Left lung (tissue), 4 donors: ENCODE measurements at regions not wholly inside any gene's neighbourhood (a gene's known extent, or its start where the extent isn't known, plus 50 kb on each side); places are given as distances from the start of the nearest gene placed in this dataset.

Source experiments
- ATAC-seq: fragments of 200-7000 bp; cut with Tn5 transposase; one replicate; pipeline ENCODE4 v1.9.1; 2020; ENCODE audit warnings: moderate library complexity
- DNase-seq, 4 donors: peaks; one replicate each; pipeline ENCODE4 v3.0.0-alpha.2; 2013 to 2020
- H3K27ac ChIP-seq, 2 donors: fragments of 200-600 bp; sonication (generic) in 1 of 2; one replicate each; pipeline versions ENCODE4 v1.5.0 to v1.8.0; 2020 to 2021
- H3K27me3 ChIP-seq, 2 donors: fragments of 200-600 bp; sonication (generic) in 1 of 2; one replicate each; pipeline versions ENCODE4 v1.5.0 to v1.8.0; 2020 to 2021
- H3K36me3 ChIP-seq, 2 donors: fragments of 200-600 bp; sonication (generic) in 1 of 2; one replicate each; pipeline versions ENCODE4 v1.5.0 to v1.8.0; 2020 to 2021
- H3K4me1 ChIP-seq, 2 donors: fragments of 200-600 bp; one replicate each; pipeline ENCODE4 v1.8.0; 2021
- H3K4me3 ChIP-seq, 2 donors: fragments of 200-600 bp; sonication (generic) in 1 of 2; one replicate each; pipeline versions ENCODE4 v1.5.0 to v1.8.0; 2020 to 2021; ENCODE audit warnings: mild to moderate bottlenecking in 1 of 2
- H3K9me3 ChIP-seq, 2 donors: fragments of 200-600 bp; sonication (generic) in 1 of 2; one replicate each; pipeline versions ENCODE4 v1.5.0 to v1.8.0; 2020 to 2021
- CTCF ChIP-seq, 2 donors: fragments of 200-600 bp; sonication (generic) in 1 of 2; IDR thresholded peaks; one replicate each; pipeline versions ENCODE4 v1.5.0 to v1.8.0; 2021; ENCODE audit warnings: antibody characterized with exemption in 2 of 2
- intact Hi-C, 2 donors: fragments of 100-400 bp; cut with DNase I; formaldehyde crosslinking; loops; one replicate each; pipeline versions ENCODE4 v1.11.2 to v1.14.2; 2022
- donor health status: DM: no; HTN: yes; CAD: no.
- donor health status: DM: no; HTN: no; CAD: no.

DNA sequence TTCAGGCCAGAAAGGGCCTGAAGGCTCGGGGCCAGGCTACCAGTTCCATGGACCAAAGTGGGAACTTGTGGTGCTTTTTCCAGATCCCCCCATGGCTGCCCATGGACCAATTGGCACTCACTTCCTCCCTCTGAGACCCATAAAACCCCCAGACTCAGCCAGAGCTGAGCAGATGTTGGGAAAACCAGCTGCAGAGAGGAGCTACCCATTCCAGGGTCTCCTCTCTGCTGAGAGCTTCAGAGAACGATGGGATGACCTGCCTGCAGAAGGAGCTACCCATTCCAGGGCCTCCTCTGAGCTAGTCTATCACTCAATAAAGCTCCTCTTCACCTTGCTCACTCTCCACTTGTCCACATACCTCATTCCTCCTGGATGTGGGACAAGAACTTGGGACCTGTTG lies 52.2 kb upstream of the MED9 start:
- Histone ChIP-seq H3K27me3 (no peaks in the 10 kb centered on the region), H3K9me3 (peaks cover 0 to 12% of the 10 kb centered on the region in 2 donors), H3K36me3 (no peaks in the 10 kb centered on the region), H3K4me1 (no peaks in the 10 kb centered on the region), H3K27ac (no peak overlapping the region), H3K4me3 (no peak overlapping the region)
- DNase-seq (no peak), ATAC-seq (no peak)
- intact Hi-C loops = no loop called here
- TF ChIP-seq CTCF (IDR thresholded peaks at IDR 0.05) = no peak

- Histone ChIP-seq H3K4me3 (no peak overlapping the region), H3K4me1 (no peaks in the 10 kb centered on the region), H3K9me3 (peaks cover 0 to 12% of the 10 kb centered on the region in 2 donors), H3K27ac (no peak overlapping the region), H3K27me3 (no peaks in the 10 kb centered on the region), H3K36me3 (no peaks in the 10 kb centered on the region)
- TF ChIP-seq CTCF (IDR thresholded peaks at IDR 0.05) = no peak
- ATAC-seq (no peak), DNase-seq (no peak)
- intact Hi-C loops = no loop called here
These were observed 51.8 kb upstream of the MED9 start for GRCh38 chr17:17425005-17425404.

GRCh38 chr17:17425591-17425990 lies 51.2 kb upstream of the MED9 start:
- no peaks in the 10 kb centered on the region for H3K4me1 ChIP-seq
- intact Hi-C loops = no loop called here
- ATAC-seq (no peak), DNase-seq (no peak)
- no peaks in the 10 kb centered on the region for H3K36me3 ChIP-seq
- peaks cover 0 to 12% of the 10 kb centered on the region in 2 donors for H3K9me3 ChIP-seq
- H3K27ac ChIP-seq = no peak overlapping the region
- no peaks in the 10 kb centered on the region for H3K27me3 ChIP-seq
- no peak overlapping the region for H3K4me3 ChIP-seq
- TF ChIP-seq CTCF (IDR thresholded peaks at IDR 0.05) = no peak

DNA sequence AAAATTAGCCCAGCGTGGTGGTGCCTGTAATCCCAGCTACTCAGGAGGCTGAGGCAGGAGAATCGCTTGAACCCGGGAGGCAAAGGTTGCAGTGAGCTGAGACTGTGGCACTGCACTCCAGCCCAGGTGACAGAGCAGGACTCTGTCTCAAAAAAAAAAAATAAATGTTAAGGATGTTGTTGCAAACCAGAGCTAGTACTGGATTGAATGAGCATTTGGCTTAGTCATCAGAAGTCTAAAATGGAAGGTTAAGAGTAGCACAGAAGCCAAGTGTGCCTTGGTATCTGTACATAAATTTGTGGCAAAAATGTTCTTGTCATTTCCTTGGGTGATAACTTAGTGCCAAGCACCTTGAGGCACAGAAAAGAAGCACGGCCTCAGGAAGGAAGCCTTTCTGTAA lies 50.6 kb upstream of the MED9 start:
- TF ChIP-seq CTCF (IDR thresholded peaks at IDR 0.05) = no peak
- Histone ChIP-seq H3K9me3 (peaks cover 0 to 12% of the 10 kb centered on the region in 2 donors), H3K36me3 (no peaks in the 10 kb centered on the region), H3K27ac (no peak overlapping the region), H3K4me1 (no peaks in the 10 kb centered on the region), H3K4me3 (no peak overlapping the region), H3K27me3 (no peaks in the 10 kb centered on the region)
- no peak for ATAC-seq
- intact Hi-C loops = no loop called here
- no peak for DNase-seq
